Right lung (tissue), 2 donors: ENCODE measurements at regions not wholly inside any gene's neighbourhood (a gene's known extent, or its start where the extent isn't known, plus 50 kb on each side); places are given as distances from the start of the nearest gene placed in this dataset.

Experiments used
- DNase-seq, 2 donors: peaks; one replicate each; pipeline ENCODE4 v3.0.0-alpha.2; 2013

- DNase-seq: no peak
These were observed 89.0 kb downstream of the MXRA5 start for GRCh38 chrX:3257471-3257870.

GRCh38 chrX:3256868-3257267 is 89.6 kb downstream of the MXRA5 start:
- no peak for DNase-seq

GRCh38 chrX:3252744-3253143 is 93.7 kb downstream of the MXRA5 start:
- no peak for DNase-seq

- DNase-seq: no peak
These were observed 95.5 kb downstream of the MXRA5 start for GRCh38 chrX:3250966-3251365.

GRCh38 chrX:3244955-3245354 is 101.5 kb downstream of the MXRA5 start:
- no peak for DNase-seq

GRCh38 chrX:3244203-3244743 is 102.2 kb downstream of the MXRA5 start:
- DNase-seq: no peak

- no peak for DNase-seq
These were observed 114.1 kb downstream of the MXRA5 start for GRCh38 chrX:3232262-3232923.

GRCh38 chrX:3231766-3232165 is 114.7 kb downstream of the MXRA5 start:
- DNase-seq: no peak

- no peak for DNase-seq
These were observed 116.0 kb downstream of the MXRA5 start for GRCh38 chrX:3230496-3230895.

- DNase-seq: no peak
These were observed 118.9 kb downstream of the MXRA5 start for GRCh38 chrX:3227526-3227925.

GRCh38 chrX:3226087-3226486 is 120.4 kb downstream of the MXRA5 start:
- no peak for DNase-seq

GRCh38 chrX:3221643-3222042 is 124.8 kb downstream of the MXRA5 start:
- no peak for DNase-seq

GRCh38 chrX:3219667-3220066 is 126.8 kb downstream of the MXRA5 start:
- DNase-seq: no peak

GRCh38 chrX:3219231-3219630 is 127.2 kb downstream of the MXRA5 start:
- no peak for DNase-seq

GRCh38 chrX:3218442-3218841 is 128.0 kb downstream of the MXRA5 start:
- DNase-seq: no peak

- no peak for DNase-seq
These were observed 129.8 kb downstream of the MXRA5 start for GRCh38 chrX:3216581-3217180.

- DNase-seq: no peak
These were observed 131.2 kb downstream of the MXRA5 start for GRCh38 chrX:3215249-3215648.

GRCh38 chrX:3206314-3206713 is 140.1 kb downstream of the MXRA5 start:
- DNase-seq: no peak

- DNase-seq: no peak
These were observed 141.8 kb downstream of the MXRA5 start for GRCh38 chrX:3204606-3205005.

- no peak for DNase-seq
These were observed 150.6 kb downstream of the MXRA5 start for GRCh38 chrX:3195845-3196244.

- DNase-seq: no peak
These were observed 151.6 kb downstream of the ARSF start for GRCh38 chrX:3192835-3193234.

GRCh38 chrX:3191796-3192195 is 150.5 kb downstream of the ARSF start:
- DNase-seq: no peak

GRCh38 chrX:3191201-3191600 is 149.9 kb downstream of the ARSF start:
- DNase-seq: no peak
